Loucy (cell line): ENCODE measurements at regions not wholly inside any gene's neighbourhood (a gene's known extent, or its start where the extent isn't known, plus 50 kb on each side); places are given as distances from the start of the nearest gene placed in this dataset.

ENCODE experiments used
- H2AFZ ChIP-seq: fragments of 200-600 bp; sonication (generic); 2 replicates; pipeline ENCODE4 v1.6.0; 2016; ENCODE audit warnings: antibody characterized with exemption, mild to moderate bottlenecking, low read length, moderate library complexity
- H3F3A ChIP-seq: fragments of 200-600 bp; 2 replicates; pipeline ENCODE4 v1.6.0; 2016; ENCODE audit warnings: antibody characterized with exemption, low read depth, mild to moderate bottlenecking
- H3K27me3 ChIP-seq: fragments of 200-600 bp; sonication (generic); 2 replicates; pipeline ENCODE4 v1.6.1; 2014; ENCODE audit warnings: low read length, mild to moderate bottlenecking; ENCODE audit not compliant: insufficient read depth, poor library complexity, severe bottlenecking
- H3K36me3 ChIP-seq: fragments of 200-600 bp; sonication (generic); 2 replicates; pipeline ENCODE4 v1.6.1; 2016; ENCODE audit warnings: low read length; ENCODE audit not compliant: insufficient read depth
- H3K4me1 ChIP-seq: fragments of 200-600 bp; sonication (generic); 2 replicates; pipeline ENCODE4 v1.5.1; 2014; ENCODE audit warnings: low read length, mild to moderate bottlenecking; ENCODE audit not compliant: insufficient read depth, poor library complexity, severe bottlenecking
- H3K4me2 ChIP-seq: fragments of 200-600 bp; sonication (generic); 2 replicates; pipeline ENCODE4 v1.6.0; 2014; ENCODE audit warnings: antibody characterized with exemption, low read length, low read depth, mild to moderate bottlenecking; ENCODE audit not compliant: poor library complexity, severe bottlenecking
- H3K4me3 ChIP-seq: fragments of 200-600 bp; sonication (generic); 2 replicates; pipeline ENCODE4 v1.5.1; 2014; ENCODE audit warnings: low read length, mild to moderate bottlenecking, mixed read lengths; ENCODE audit not compliant: poor library complexity, severe bottlenecking
- H3K79me2 ChIP-seq: fragments of 200-600 bp; sonication (generic); 2 replicates; pipeline ENCODE4 v1.6.1; 2014; ENCODE audit warnings: low read length; ENCODE audit not compliant: insufficient read depth
- H3K9ac ChIP-seq: fragments of 200-600 bp; sonication (generic); 2 replicates; pipeline ENCODE4 v1.6.0; 2014; ENCODE audit warnings: mild to moderate bottlenecking, low read depth, low read length, moderate library complexity; ENCODE audit not compliant: poor library complexity, severe bottlenecking
- H3K9me2 ChIP-seq: fragments of 200-600 bp; sonication (generic); replicated peaks from 2 replicates; pipeline ENCODE4 v1.6.1; 2016; ENCODE audit warnings: low read depth, low read length, mixed read lengths
- H3K9me3 ChIP-seq: fragments of 200-600 bp; sonication (generic); 2 replicates; pipeline ENCODE4 v1.6.1; 2014; ENCODE audit warnings: mild to moderate bottlenecking, antibody characterized with exemption, low read length, low read depth; ENCODE audit not compliant: insufficient read depth
- H4K20me1 ChIP-seq: fragments of 200-600 bp; sonication (generic); 2 replicates; pipeline ENCODE4 v1.6.0; 2014; ENCODE audit warnings: antibody characterized with exemption, low read length, mild to moderate bottlenecking; ENCODE audit not compliant: insufficient read depth, poor library complexity, severe bottlenecking
- CTCF ChIP-seq: fragments of 200-600 bp; sonication (generic); conservative IDR thresholded peaks from 2 replicates; pipeline ENCODE4 v1.5.1; 2014; ENCODE audit warnings: mild to moderate bottlenecking, antibody characterized with exemption, low read length
- EZH2phosphoT487 ChIP-seq: fragments of 200-600 bp; IDR thresholded peaks from 2 replicates; pipeline ENCODE4 v1.6.1; 2018; ENCODE audit warnings: antibody characterized with exemption, mild to moderate bottlenecking, moderate library complexity, borderline replicate concordance

GRCh38 chr13:109468123-109468522 lies 318.3 kb downstream of the IRS2 start:
- no peaks in the 10 kb centered on the region for H3F3A ChIP-seq
- H3K9ac ChIP-seq = no peak overlapping the region
- no peak for TF ChIP-seq CTCF
- no peak for TF ChIP-seq EZH2phosphoT487
- no peaks in the 10 kb centered on the region for H4K20me1 ChIP-seq
- no peaks in the 10 kb centered on the region for H3K4me1 ChIP-seq
- no peaks in the 10 kb centered on the region for H3K79me2 ChIP-seq
- H3K27me3 ChIP-seq = no peaks in the 10 kb centered on the region
- H3K4me3 ChIP-seq = no peak overlapping the region
- H3K36me3 ChIP-seq = no peaks in the 10 kb centered on the region
- peaks cover 3% of the 10 kb centered on the region; the same call in 1 of the 2 replicates for H3K9me3 ChIP-seq
- no peak overlapping the region for H3K4me2 ChIP-seq
- H3K9me2 ChIP-seq = no peaks in the 10 kb centered on the region
- no peak overlapping the region for H2AFZ ChIP-seq

- TF ChIP-seq CTCF = no peak
- no peak for TF ChIP-seq EZH2phosphoT487
- no peaks in the 10 kb centered on the region for H3K27me3 ChIP-seq
- H3K79me2 ChIP-seq = no peaks in the 10 kb centered on the region
Observed at GRCh38 chr13:109465148-109465547, 321.2 kb downstream of the IRS2 start.

GRCh38 chr13:109454167-109454917 lies 332.0 kb downstream of the IRS2 start:
- H3K4me1 ChIP-seq = no peaks in the 10 kb centered on the region
- no peaks in the 10 kb centered on the region; the same call in 1 of the 2 replicates for H3K9me3 ChIP-seq
- H2AFZ ChIP-seq = no peak overlapping the region
- no peak overlapping the region for H3K4me2 ChIP-seq
- no peak overlapping the region for H3K4me3 ChIP-seq
- TF ChIP-seq CTCF = no peak
- H3K27me3 ChIP-seq = no peaks in the 10 kb centered on the region
- no peaks in the 10 kb centered on the region for H3F3A ChIP-seq
- no peaks in the 10 kb centered on the region for H3K79me2 ChIP-seq
- no peaks in the 10 kb centered on the region for H3K9me2 ChIP-seq
- H3K9ac ChIP-seq = no peak overlapping the region
- H4K20me1 ChIP-seq = no peaks in the 10 kb centered on the region
- no peaks in the 10 kb centered on the region for H3K36me3 ChIP-seq

More at GRCh38 chr13:109465148-109465547, 321.2 kb downstream of the IRS2 start:
- H4K20me1 ChIP-seq = no peaks in the 10 kb centered on the region
- no peaks in the 10 kb centered on the region for H3K4me1 ChIP-seq
- H3K9ac ChIP-seq = no peak overlapping the region
- H3K4me3 ChIP-seq = no peak overlapping the region
- peaks cover 3% of the 10 kb centered on the region; the same call in 1 of the 2 replicates for H3K9me3 ChIP-seq
- H2AFZ ChIP-seq = no peak overlapping the region
- H3K36me3 ChIP-seq = no peaks in the 10 kb centered on the region
- H3F3A ChIP-seq = no peaks in the 10 kb centered on the region
- H3K9me2 ChIP-seq = no peaks in the 10 kb centered on the region
- H3K4me2 ChIP-seq = no peak overlapping the region
